Bronchial epithelial cell (primary cell): ENCODE measurements at regions not wholly inside any gene's neighbourhood (a gene's known extent, or its start where the extent isn't known, plus 50 kb on each side); places are given as distances from the start of the nearest gene placed in this dataset.
A peak's percentile ranks its signal among the peaks of the same experiment; 100 is the strongest.

Source experiments
- DNase-seq: peaks from one replicate; pipeline ENCODE4 v3.0.0-alpha.2; 2010; ENCODE audit warnings: low read depth
- FAIRE-seq: peaks from 2 replicates; lab custom pipeline; 2011; peaks lifted over from hg19 to GRCh38; lab: Jason Lieb, UNC
- H3K27me3 ChIP-seq: 2 replicates; pipeline ENCODE4 v1.5.1; 2011; ENCODE audit warnings: low read length; ENCODE audit not compliant: control insufficient read depth, insufficient read depth
- H3K36me3 ChIP-seq: 2 replicates; pipeline ENCODE4 v1.5.1; 2011; ENCODE audit warnings: low read length; ENCODE audit not compliant: control insufficient read depth, insufficient read depth
- H3K4me3 ChIP-seq: 2 replicates; pipeline ENCODE4 v1.5.1; 2011; ENCODE audit warnings: mild to moderate bottlenecking, low read depth, low read length, control low read depth
- CTCF ChIP-seq: IDR thresholded peaks from 2 replicates; pipeline ENCODE4 v1.5.1; 2011; ENCODE audit warnings: mild to moderate bottlenecking, moderate library complexity, low read length, control low read depth, inconsistent platforms; ENCODE audit not compliant: insufficient read depth, severe bottlenecking

- TF ChIP-seq CTCF = no peak
- no peaks in the 10 kb centered on the region for H3K36me3 ChIP-seq
- no peak overlapping the region for H3K4me3 ChIP-seq
- no peaks in the 10 kb centered on the region for H3K27me3 ChIP-seq
- DNase-seq = peak; percentile 87
- FAIRE-seq = peak; percentile 91
Observed at GRCh38 chrX:15946783-15947580, 92.4 kb upstream of the AP1S2 start.

GRCh38 chrX:15943391-15943790 lies 88.8 kb upstream of the AP1S2 start:
- DNase-seq = no peak
- no peak overlapping the region for H3K4me3 ChIP-seq
- FAIRE-seq = no peak
- no peaks in the 10 kb centered on the region for H3K36me3 ChIP-seq
- no peak for TF ChIP-seq CTCF
- no peaks in the 10 kb centered on the region for H3K27me3 ChIP-seq

- TF ChIP-seq CTCF = no peak
- FAIRE-seq = no peak
Observed at GRCh38 chrX:15942307-15942706, 87.7 kb upstream of the AP1S2 start.

GRCh38 chrX:15939737-15940136 lies 85.1 kb upstream of the AP1S2 start:
- no peak for FAIRE-seq
- Histone ChIP-seq H3K4me3 (no peak overlapping the region), H3K36me3 (no peaks in the 10 kb centered on the region), H3K27me3 (no peaks in the 10 kb centered on the region)
- no peak for DNase-seq
- no peak for TF ChIP-seq CTCF

More at GRCh38 chrX:15942307-15942706, 87.7 kb upstream of the AP1S2 start:
- H3K27me3 ChIP-seq = no peaks in the 10 kb centered on the region
- H3K4me3 ChIP-seq = no peak overlapping the region
- no peaks in the 10 kb centered on the region for H3K36me3 ChIP-seq
- DNase-seq = no peak

GRCh38 chrX:15938072-15938471 lies 83.5 kb upstream of the AP1S2 start:
- FAIRE-seq (no peak), DNase-seq (no peak)
- Histone ChIP-seq H3K27me3 (no peaks in the 10 kb centered on the region), H3K36me3 (no peaks in the 10 kb centered on the region), H3K4me3 (no peak overlapping the region)
- no peak for TF ChIP-seq CTCF
